ENCODE measurements at regions not wholly inside any gene's neighbourhood (a gene's known extent, or its start where the extent isn't known, plus 50 kb on each side); places are given as distances from the start of the nearest gene placed in this dataset.
A peak's percentile ranks its signal among the peaks of the same experiment; 100 is the strongest.

GRCh38 chr3:22265403-22265802 is 514.4 kb upstream of the ZNF385D start:
- DNase-seq, result no peak
- CTCF ChIA-PET, result no interaction called here
- no peaks in the 10 kb centered on the region for H3K36me3 ChIP-seq (ENCODE audit: low read depth, low read length)
- intact Hi-C loops (cut with micrococcal nuclease), result no loop called here
- H3K4me3 ChIP-seq (ENCODE audit: low read length), result no peak overlapping the region
- H3K9me3 ChIP-seq (ENCODE audit: low read length), result no peaks in the 10 kb centered on the region
- no peak overlapping the region for H3K27ac ChIP-seq (ENCODE audit: low read length)
- H3K9me2 ChIP-seq (replicated peaks; ENCODE audit: low read length), result no peaks in the 10 kb centered on the region
- no peak for ATAC-seq
- no peak overlapping the region for H3K9ac ChIP-seq (ENCODE audit: low read length)
- POLR2A ChIA-PET (ENCODE audit: unreplicated experiment), result no interaction called here
- H3K4me2 ChIP-seq (ENCODE audit: low read length), result no peak overlapping the region
- H3K79me2 ChIP-seq (ENCODE audit: low read length), result no peaks in the 10 kb centered on the region
- H3K4me1 ChIP-seq (ENCODE audit: insufficient read depth, low read length), result peaks cover 18% of the 10 kb centered on the region
- no peak overlapping the region for H2AFZ ChIP-seq (ENCODE audit: low read length)
- TF ChIP-seq CTCF (conservative IDR thresholded peaks at IDR 0.05; ENCODE audit: low read depth, low read length) (no peak), EZH2phosphoT487 (IDR thresholded peaks at IDR 0.05; ENCODE audit: borderline replicate concordance, low read length) (no peak)
- no peaks in the 10 kb centered on the region for H4K20me1 ChIP-seq (ENCODE audit: low read length)
- no TSS peak for BruUV-seq (replicated peaks)
- no peaks in the 10 kb centered on the region for H3F3A ChIP-seq (ENCODE audit: low read length, unreplicated experiment)
- H3K27me3 ChIP-seq (ENCODE audit: low read length), result no peaks in the 10 kb centered on the region

DNA sequence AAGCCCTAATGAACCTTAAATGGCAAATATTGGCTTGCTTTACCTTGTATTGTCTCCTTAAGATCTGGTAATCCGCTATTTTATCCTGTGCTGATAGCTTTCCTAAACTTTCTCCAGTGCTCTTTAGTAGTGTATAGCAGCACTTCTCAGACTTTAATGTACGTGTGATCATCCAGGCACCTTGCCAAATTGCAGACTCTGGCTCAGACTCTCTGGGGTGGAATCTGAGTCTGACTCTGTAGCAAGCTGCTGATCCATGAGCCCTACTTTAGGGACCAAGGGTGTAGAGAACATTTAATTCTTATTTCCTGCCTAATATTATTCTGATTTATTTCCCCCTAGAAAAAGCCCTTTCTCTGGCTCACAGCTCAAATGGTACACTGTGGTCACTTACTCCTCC is 518.8 kb upstream of the ZNF385D start:
- no peak for TF ChIP-seq CTCF (conservative IDR thresholded peaks at IDR 0.05; ENCODE audit: low read depth, low read length)
- TF ChIP-seq EZH2 (IDR thresholded peaks at IDR 0.05; ENCODE audit: low read length, unreplicated experiment), result no peak
- TF ChIP-seq EZH2phosphoT487 (IDR thresholded peaks at IDR 0.05; ENCODE audit: borderline replicate concordance, low read length), result no peak
- Histone ChIP-seq H3K36me3 (ENCODE audit: low read depth, low read length) (no peaks in the 10 kb centered on the region), H3K4me3 (ENCODE audit: low read length) (no peak overlapping the region), H3K4me2 (ENCODE audit: low read length) (no peak overlapping the region), H3K27me3 (ENCODE audit: low read length) (no peaks in the 10 kb centered on the region), H2AFZ (ENCODE audit: low read length) (no peak overlapping the region), H3K9me3 (ENCODE audit: low read length) (no peaks in the 10 kb centered on the region), H3K27ac (ENCODE audit: low read length) (no peak overlapping the region), H3K79me2 (ENCODE audit: low read length) (no peaks in the 10 kb centered on the region), H3K9me2 (replicated peaks; ENCODE audit: low read length) (no peaks in the 10 kb centered on the region), H4K20me1 (ENCODE audit: low read length) (no peaks in the 10 kb centered on the region), H3K9ac (ENCODE audit: low read length) (no peak overlapping the region), H3K4me1 (ENCODE audit: insufficient read depth, low read length) (no peaks in the 10 kb centered on the region), H3F3A (ENCODE audit: low read length, unreplicated experiment) (no peaks in the 10 kb centered on the region)
- POLR2A ChIA-PET (ENCODE audit: unreplicated experiment), result interaction anchor here (0.7 kb wide), 1 partner anchor 15 kb away, joined by 4 read pairs; no protein-coding TSS in a partner anchor
- ATAC-seq (no peak; the same call in 1 of the 2 replicates), DNase-seq (peak; percentile 35)
- intact Hi-C loops (cut with micrococcal nuclease), result no loop called here
- BruUV-seq (replicated peaks), result no TSS peak
- CTCF ChIA-PET, result no interaction called here

DNA sequence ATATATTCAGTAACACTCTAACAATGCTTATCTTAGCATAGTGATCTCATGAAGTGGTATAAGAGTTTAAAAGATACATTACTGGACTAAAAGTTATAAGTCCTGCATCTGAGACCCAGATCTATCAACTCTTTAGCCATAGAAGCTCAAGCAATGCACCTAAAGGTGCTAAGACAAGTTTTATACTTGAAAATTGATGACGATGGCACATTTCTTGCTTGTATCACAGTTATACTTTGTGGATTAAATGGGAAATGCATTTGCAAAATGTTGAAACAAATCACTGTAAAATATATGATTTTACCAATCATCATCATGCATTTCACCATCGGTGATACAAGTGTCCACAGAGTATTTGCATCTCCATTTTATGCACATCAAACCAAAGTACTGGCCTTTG is 525.3 kb upstream of the ZNF385D start:
- no peak overlapping the region for H3K4me3 ChIP-seq (ENCODE audit: low read length)
- no peaks in the 10 kb centered on the region for H3K27me3 ChIP-seq (ENCODE audit: low read length)
- no peak overlapping the region for H3K9ac ChIP-seq (ENCODE audit: low read length)
- CTCF ChIA-PET, result no interaction called here
- no peaks in the 10 kb centered on the region for H3K9me2 ChIP-seq (replicated peaks; ENCODE audit: low read length)
- ATAC-seq (no peak), DNase-seq (no peak)
- no peaks in the 10 kb centered on the region for H3K9me3 ChIP-seq (ENCODE audit: low read length)
- H3K36me3 ChIP-seq (ENCODE audit: low read depth, low read length), result no peaks in the 10 kb centered on the region
- no peaks in the 10 kb centered on the region for H4K20me1 ChIP-seq (ENCODE audit: low read length)
- POLR2A ChIA-PET (ENCODE audit: unreplicated experiment), result no interaction called here
- H3K4me1 ChIP-seq (ENCODE audit: insufficient read depth, low read length), result no peaks in the 10 kb centered on the region
- no peak overlapping the region for H2AFZ ChIP-seq (ENCODE audit: low read length)
- no peak overlapping the region for H3K27ac ChIP-seq (ENCODE audit: low read length)
- H3F3A ChIP-seq (ENCODE audit: low read length, unreplicated experiment), result no peaks in the 10 kb centered on the region
- intact Hi-C loops (cut with micrococcal nuclease), result no loop called here
- no TSS peak for BruUV-seq (replicated peaks)
- H3K79me2 ChIP-seq (ENCODE audit: low read length), result no peaks in the 10 kb centered on the region
- H3K4me2 ChIP-seq (ENCODE audit: low read length), result no peak overlapping the region
- TF ChIP-seq EZH2 (IDR thresholded peaks at IDR 0.05; ENCODE audit: low read length, unreplicated experiment) (no peak), CTCF (conservative IDR thresholded peaks at IDR 0.05; ENCODE audit: low read depth, low read length) (no peak), EZH2phosphoT487 (IDR thresholded peaks at IDR 0.05; ENCODE audit: borderline replicate concordance, low read length) (no peak)
